ENCODE measurements at regions not wholly inside any gene's neighbourhood (a gene's known extent, or its start where the extent isn't known, plus 50 kb on each side); places are given as distances from the start of the nearest gene placed in this dataset.

- no peak for DNase-seq
Observed at GRCh38 chr10:29397221-29397620, 108.4 kb downstream of the LYZL1 start.

- DNase-seq = no peak
Observed at GRCh38 chr10:29403208-29403607, 114.3 kb downstream of the LYZL1 start.

- no peak for DNase-seq
Observed at GRCh38 chr10:29407280-29407858, 118.5 kb downstream of the LYZL1 start.

Measured in islet precursor cell (in vitro differentiated cells).